ENCODE measurements at regions not wholly inside any gene's neighbourhood (a gene's known extent, or its start where the extent isn't known, plus 50 kb on each side); places are given as distances from the start of the nearest gene placed in this dataset.

DNA sequence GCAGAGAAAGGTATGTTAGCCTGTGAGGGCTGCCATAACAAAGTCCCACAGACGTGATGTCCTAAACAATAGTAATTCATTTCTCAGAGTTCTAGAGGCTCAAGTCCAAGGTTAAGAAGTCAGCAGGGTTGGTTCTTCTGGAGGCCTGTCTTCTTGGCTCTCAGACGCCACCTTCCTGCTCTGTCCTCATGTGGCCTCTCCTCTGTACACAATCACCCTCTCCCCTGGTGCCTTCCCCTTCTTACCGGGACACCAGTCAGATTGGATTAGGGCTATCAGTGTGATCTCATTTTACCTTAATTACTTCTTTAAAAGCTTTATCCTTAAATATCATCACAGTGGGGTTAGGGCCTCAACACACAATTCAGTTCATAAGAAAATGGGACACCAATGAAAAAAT, 860.5 kb downstream of the RNF144A start:
- TF ChIP-seq, protein P1, sequence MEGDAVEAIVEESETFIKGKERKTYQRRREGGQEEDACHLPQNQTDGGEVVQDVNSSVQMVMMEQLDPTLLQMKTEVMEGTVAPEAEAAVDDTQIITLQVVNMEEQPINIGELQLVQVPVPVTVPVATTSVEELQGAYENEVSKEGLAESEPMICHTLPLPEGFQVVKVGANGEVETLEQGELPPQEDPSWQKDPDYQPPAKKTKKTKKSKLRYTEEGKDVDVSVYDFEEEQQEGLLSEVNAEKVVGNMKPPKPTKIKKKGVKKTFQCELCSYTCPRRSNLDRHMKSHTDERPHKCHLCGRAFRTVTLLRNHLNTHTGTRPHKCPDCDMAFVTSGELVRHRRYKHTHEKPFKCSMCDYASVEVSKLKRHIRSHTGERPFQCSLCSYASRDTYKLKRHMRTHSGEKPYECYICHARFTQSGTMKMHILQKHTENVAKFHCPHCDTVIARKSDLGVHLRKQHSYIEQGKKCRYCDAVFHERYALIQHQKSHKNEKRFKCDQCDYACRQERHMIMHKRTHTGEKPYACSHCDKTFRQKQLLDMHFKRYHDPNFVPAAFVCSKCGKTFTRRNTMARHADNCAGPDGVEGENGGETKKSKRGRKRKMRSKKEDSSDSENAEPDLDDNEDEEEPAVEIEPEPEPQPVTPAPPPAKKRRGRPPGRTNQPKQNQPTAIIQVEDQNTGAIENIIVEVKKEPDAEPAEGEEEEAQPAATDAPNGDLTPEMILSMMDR (IDR thresholded peaks at IDR 0.05): no peak
- no peak for TF ChIP-seq EP300 (IDR thresholded peaks at IDR 0.05)
